K562 (cell line): ENCODE measurements at regions not wholly inside any gene's neighbourhood (a gene's known extent, or its start where the extent isn't known, plus 50 kb on each side); places are given as distances from the start of the nearest gene placed in this dataset.

Source experiments
- CBFA2T3 ChIP-seq: fragments of 450-650 bp; IDR thresholded peaks from 2 replicates; pipeline ENCODE4 v1.6.1; 2017
- EHMT2 ChIP-seq: fragments of 450-650 bp; IDR thresholded peaks from 2 replicates; pipeline ENCODE4 v1.6.1; 2018; ENCODE audit warnings: antibody characterized with exemption
- KAT8 ChIP-seq: fragments of 450-650 bp; IDR thresholded peaks from 2 replicates; pipeline ENCODE4 v1.6.1; 2016; ENCODE audit warnings: low read depth, mild to moderate bottlenecking
- KLF1 ChIP-seq: fragments of 450-650 bp; IDR thresholded peaks from 2 replicates; pipeline ENCODE4 v1.6.1; 2016; ENCODE audit warnings: missing genetic modification characterization, missing compliant biosample characterization
- NRF1 ChIP-seq, 2 experiments: fragments of 450-650 bp; IDR thresholded peaks in 1 of 2; conservative IDR thresholded peaks in 1 of 2; 2 replicates each; pipeline ENCODE4 v1.6.1; 2014; ENCODE audit warnings: mild to moderate bottlenecking in 2 of 2
- PURB ChIP-seq: sonication (generic); formaldehyde crosslinking; IDR thresholded peaks from 2 replicates; pipeline ENCODE4 v1.9.0; 2021; ENCODE audit warnings: low read depth, mild to moderate bottlenecking, missing genetic modification reagents
- SIX5 ChIP-seq, 2 experiments: IDR thresholded peaks; 2 replicates each; pipeline ENCODE4 v1.6.1; 2011; ENCODE audit warnings: low read length in 2 of 2, borderline replicate concordance in 1 of 2, low read depth in 1 of 2, mild to moderate bottlenecking in 1 of 2, moderate library complexity in 1 of 2; ENCODE audit not compliant: insufficient read depth in 1 of 2
- SP2 ChIP-seq: IDR thresholded peaks from 2 replicates; pipeline ENCODE4 v1.6.1; 2011; ENCODE audit warnings: mild to moderate bottlenecking, low read depth, low read length, moderate library complexity; ENCODE audit not compliant: poor library complexity, severe bottlenecking; ENCODE audit errors: extremely low read depth
- ZNF316 ChIP-seq: fragments of 450-650 bp; IDR thresholded peaks from 2 replicates; pipeline ENCODE4 v1.6.1; 2016
- TF ChIP-seq, protein P1 (sequence below), 2 experiments: IDR thresholded peaks in 1 of 2; conservative IDR thresholded peaks in 1 of 2; 2 replicates each; pipeline ENCODE4 v1.6.1; 2016; ENCODE audit warnings: low read depth in 2 of 2, mild to moderate bottlenecking in 1 of 2, missing compliant biosample characterization in 1 of 2, missing genetic modification characterization in 1 of 2, moderate library complexity in 1 of 2
- TF ChIP-seq, protein P2 (sequence below): sonication (generic); IDR thresholded peaks from 2 replicates; pipeline ENCODE4 v1.6.1; 2016

DNA sequence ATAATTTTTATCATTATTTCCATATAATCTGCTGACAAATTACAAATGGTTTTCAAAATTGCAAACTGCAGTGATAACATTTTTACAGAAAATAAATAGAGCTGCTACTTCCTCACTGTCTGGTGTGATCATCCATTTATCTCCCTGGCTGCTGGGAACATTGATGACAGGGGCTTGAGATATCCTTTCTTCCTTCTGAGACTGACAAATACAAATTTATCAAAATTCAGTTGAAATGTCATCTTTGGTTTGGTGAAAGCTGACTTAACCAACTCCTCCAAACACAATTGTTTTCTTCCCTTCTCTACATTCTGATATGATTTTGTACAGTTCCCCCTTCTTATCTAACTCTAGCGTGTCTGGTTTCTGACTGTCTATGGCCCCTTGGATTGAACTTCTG lies 611.8 kb upstream of the KLF4 start (continued):
- TF ChIP-seq, protein P1, sequence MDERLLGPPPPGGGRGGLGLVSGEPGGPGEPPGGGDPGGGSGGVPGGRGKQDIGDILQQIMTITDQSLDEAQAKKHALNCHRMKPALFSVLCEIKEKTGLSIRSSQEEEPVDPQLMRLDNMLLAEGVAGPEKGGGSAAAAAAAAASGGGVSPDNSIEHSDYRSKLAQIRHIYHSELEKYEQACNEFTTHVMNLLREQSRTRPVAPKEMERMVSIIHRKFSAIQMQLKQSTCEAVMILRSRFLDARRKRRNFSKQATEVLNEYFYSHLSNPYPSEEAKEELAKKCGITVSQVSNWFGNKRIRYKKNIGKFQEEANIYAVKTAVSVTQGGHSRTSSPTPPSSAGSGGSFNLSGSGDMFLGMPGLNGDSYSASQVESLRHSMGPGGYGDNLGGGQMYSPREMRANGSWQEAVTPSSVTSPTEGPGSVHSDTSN (CRISPR knock-in tag; IDR thresholded peaks at IDR 0.05; ENCODE audit: low read depth) = no peak
- TF ChIP-seq, protein P1 (tag; conservative IDR thresholded peaks at IDR 0.05; ENCODE audit: low read depth) = peak; percentile 66
- TF ChIP-seq SIX5 (IDR thresholded peaks at IDR 0.05; ENCODE audit: borderline replicate concordance in 1 of 2, insufficient read depth in 1 of 2, low read depth in 1 of 2, low read length in 2 of 2) = no peak
- TF ChIP-seq KAT8 = no peak
- TF ChIP-seq KLF1 (tag) = no peak
- TF ChIP-seq CBFA2T3 = peak; percentile 38
- no peak for TF ChIP-seq PURB (CRISPR knock-in tag)
- TF ChIP-seq, protein P2, sequence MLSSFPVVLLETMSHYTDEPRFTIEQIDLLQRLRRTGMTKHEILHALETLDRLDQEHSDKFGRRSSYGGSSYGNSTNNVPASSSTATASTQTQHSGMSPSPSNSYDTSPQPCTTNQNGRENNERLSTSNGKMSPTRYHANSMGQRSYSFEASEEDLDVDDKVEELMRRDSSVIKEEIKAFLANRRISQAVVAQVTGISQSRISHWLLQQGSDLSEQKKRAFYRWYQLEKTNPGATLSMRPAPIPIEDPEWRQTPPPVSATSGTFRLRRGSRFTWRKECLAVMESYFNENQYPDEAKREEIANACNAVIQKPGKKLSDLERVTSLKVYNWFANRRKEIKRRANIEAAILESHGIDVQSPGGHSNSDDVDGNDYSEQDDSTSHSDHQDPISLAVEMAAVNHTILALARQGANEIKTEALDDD = peak; percentile 60; the same call in 1 of the 2 replicates
- TF ChIP-seq SP2 = no peak
- TF ChIP-seq ZNF316 = peak; percentile 14; the same call in 1 of the 2 replicates
- no peak for TF ChIP-seq EHMT2
- TF ChIP-seq NRF1 (conservative IDR thresholded peaks at IDR 0.05 in 1 of 2, IDR thresholded peaks at IDR 0.05 in 1 of 2) = no peak
